Hematopoietic multipotent progenitor cell treated with erythropoietin and hydrocortisone succinate and interleukin-3 and kit ligand, for 15 days (in vitro differentiated cells): ENCODE measurements at regions not wholly inside any gene's neighbourhood (a gene's known extent, or its start where the extent isn't known, plus 50 kb on each side); places are given as distances from the start of the nearest gene placed in this dataset.
"Not testable (repeated sequence)": the region's sequence is repeated elsewhere in the genome, so short reads cannot be mapped to it uniquely, and the experiment has no call there.

Experiments used
- DNase-seq: peaks from one replicate; pipeline ENCODE4 v3.0.0-alpha.2; 2015; ENCODE audit warnings: low spot score

DNA sequence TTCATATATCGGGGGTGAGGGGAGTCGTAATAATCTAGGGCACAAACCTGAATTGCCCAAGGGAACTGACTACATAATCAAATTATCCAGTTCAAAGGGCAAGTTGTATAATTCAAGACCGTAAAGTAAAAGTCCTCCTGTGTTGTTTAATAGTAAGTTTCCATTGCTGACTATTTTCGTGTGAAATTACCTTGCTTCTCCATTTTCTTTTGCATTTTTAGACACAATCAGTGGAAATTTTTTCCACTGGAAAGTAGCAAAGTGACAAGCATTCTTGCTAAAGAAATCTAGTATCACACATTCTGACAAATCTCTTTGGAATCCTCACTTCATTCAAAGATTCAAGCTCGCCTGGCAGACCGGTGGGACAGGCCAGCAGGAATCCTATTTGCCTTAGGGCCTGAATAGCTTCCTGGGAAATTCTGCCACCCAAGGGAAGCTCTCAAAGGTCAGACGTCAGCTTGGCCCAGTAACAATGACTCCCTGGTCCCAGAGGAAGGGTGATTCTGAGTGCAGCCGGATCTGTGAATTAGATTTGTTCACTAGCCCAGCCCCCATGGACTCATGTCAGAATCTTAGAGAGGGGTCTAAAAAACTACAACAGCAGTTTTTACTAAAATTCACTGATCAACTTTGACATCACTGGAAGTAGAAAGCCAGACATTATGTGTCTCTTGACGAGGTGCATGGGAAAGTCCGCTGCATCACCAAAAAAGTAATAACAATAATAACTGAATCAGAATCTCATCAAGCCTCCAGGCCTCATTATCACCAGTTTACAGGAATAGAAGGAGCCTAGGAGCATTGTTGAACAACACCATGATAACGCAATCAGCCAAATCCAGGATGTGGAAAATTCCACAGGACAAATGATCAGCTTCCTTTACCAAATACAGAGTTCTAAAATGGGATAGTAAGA, 161.0 kb downstream of the SKIDA1 start:
- no peak for DNase-seq

DNA sequence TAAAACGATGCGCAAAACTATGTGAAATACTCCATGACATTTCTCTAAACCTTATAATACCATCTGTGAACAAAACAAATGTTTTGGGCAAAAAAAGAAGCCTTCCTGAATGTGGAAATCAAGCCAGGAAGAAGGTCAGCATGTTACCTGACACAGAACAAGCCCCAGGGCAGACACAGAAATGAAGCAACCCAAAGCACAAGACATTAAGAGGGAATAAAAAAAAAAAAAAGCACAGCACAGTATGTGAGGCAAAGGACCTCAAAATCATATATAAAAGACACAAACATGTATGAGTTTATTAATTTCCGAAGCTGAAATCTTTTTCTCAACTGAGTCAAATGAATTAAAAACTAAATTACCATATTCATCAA, 161.8 kb downstream of the SKIDA1 start:
- no peak for DNase-seq

DNA sequence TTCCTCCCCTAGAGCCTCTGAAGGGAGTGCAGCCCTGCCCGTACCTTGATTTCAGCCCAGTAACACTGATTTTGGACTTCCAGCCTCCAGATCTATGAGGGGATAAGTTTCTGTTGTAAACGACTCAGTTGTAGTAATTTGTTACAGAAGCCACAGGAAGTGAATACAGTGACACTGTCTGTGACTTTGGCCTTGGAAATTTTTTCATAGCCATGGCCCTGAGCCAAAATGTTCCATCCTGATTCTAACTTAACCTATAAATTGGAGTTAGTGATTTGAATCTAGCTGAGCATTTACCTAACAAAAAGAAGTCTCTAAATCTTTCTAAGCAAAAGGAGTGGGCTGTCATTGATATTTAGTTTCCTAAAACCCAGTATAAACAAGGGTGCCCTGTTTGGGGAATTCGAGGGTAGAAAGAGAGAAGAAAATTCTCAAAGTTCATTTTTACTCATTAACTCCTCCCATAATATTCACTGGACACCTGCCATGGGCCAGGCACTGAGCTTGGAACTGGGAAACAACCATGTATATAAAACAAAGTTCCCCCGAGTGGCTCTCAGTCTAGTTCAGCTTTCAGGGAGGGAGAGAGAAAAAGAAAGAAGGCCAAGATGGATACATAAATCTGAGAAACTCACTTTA, 162.3 kb downstream of the SKIDA1 start:
- no peak for DNase-seq

DNA sequence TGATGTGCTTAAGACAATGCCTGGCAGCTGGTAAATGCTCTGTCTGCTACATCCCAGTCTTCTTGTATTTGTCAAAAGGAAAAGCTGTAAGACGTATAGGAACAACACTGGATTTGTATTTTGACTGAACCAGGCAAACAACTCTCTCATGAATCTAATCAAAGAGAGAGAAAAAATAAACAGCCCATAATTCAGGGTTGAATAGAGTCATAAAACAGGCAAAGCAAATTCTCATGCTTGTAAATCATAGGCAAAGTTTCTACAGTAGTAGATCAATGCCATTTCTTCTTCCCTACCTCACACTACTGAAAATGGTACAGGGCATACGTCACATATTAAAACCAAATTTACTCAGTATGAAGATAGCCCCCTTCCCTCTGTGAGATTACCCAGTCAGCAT, 166.3 kb downstream of the SKIDA1 start:
- DNase-seq = no peak

DNA sequence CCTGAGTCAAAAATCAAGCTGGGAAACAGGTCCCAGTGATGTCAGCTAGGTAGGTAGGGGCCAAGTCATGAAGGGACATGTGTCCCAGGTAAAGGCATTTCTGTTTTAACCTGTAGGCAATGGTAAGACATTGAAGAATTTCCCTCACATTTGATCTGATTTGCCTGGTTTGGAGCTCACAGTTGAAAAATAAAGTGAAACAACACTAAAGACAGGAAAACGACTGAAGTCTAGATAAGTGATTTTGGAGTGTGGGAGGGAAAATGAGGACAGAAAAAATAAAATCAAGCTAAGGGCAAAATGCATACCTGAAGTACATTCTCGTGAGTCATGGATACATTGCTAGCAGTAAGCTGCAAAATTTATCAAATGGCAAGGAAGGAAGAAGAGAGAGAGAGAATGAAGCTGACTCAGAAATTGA, 169.9 kb downstream of the SKIDA1 start:
- no peak for DNase-seq

DNA sequence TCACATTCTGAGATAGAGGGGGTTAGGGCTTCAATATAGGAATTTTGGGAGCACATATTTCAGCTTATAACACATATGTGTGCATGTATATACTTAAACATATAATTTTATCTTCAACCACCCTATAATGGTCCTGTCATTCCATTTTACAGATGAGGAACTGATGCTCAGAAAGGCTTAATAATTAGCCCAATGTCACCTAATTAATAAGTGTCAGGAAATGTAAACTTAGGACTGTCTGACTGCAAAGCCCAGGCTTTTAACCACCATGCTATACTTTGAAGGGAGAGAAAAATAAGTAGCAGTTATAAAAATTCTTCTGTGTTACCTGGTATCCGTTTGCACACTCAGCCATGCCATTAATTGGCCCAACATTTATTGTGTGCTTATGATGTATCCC, 172.6 kb downstream of the SKIDA1 start:
- DNase-seq = no peak

DNA sequence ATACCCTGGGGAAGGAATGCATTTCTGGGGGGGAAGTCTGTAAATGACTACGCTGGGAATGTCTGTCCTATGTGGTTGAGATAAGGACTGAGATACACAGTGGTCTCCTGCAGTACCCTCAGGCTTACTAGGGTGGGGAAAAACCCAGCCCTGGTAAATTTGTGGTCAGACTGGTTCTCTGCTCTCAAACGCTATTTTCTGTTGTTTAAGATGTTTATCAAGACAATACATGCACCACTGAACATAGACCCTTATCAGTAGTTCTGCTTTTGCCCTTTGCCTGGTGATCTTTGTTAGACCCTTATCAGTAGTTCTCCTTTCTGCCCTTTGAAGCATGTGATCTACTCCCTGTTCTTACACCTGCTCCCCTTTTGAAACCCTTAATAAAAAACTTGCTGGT, 173.9 kb downstream of the SKIDA1 start:
- DNase-seq = not testable (repeated sequence)

DNA sequence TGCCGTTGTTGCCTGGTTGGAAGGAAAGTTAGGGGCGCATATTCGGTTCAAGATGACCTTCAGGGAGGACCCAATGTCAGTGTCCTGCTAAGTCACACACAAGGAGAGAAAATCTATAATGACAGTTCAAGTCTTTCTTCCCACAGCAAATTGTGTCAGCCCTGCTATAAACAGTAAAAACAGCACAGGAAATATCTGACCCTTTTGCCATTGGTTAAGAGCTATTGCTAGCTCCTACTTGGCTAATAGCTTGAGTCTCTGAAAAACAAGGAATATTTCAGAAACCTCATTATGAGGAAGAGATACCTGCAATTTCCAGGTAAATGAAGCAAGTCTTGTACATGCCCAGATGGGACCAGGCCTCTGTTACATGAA, 175.6 kb downstream of the SKIDA1 start:
- DNase-seq = no peak

DNA sequence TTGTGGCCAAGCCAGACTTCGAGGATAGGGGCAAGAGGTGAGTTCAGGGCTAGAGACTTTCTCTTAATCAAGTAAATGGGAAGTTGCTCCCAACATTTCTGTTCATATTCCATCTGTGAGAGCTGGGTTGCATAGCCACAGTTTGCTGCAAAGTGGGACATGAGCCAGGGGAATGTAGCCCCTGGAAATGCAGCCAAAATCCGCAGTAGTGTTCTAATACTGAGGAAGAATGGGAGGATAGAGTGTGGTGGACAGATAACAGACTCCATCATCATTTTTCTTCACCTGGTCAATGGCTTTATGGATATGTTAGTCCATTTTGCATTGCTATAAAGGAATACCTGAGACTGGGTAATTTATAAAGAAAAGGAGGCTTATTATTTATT, 177.7 kb downstream of the SKIDA1 start:
- DNase-seq = no peak

DNA sequence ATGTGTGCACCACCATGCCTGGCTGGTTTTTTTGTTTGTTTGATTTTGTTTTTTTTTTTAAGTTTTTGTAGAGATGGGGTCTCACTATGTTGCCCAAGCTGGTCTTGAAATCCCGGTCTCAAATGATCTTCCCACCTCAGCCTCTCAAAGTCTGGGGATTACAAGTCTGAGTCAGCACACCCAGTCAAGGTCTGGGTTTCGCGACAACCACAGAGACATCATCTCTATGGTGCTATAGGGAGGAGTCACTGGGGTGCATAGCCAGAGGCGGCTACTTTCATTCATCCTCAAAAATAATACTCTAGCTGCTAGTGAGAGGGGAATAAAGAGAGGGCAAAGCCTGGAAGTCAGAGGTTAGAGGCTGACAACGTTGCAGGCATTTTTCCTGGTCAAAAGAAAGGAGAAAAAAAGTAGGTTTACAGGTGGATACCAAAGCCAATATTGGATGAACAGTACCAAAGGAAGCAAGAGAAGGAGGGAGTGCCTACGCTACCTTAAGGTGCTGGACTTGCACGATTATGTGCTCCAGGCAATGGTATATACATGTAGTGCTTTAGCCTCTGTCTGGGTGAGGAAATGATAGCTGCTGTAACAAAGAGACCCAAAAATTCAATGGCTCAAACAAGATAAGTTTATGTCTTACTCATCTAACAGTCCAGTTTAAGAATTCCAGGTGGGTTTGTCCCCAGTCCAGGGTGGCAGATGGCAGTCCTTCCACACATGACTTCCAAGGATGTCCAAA, 178.3 kb downstream of the SKIDA1 start:
- DNase-seq = no peak

DNA sequence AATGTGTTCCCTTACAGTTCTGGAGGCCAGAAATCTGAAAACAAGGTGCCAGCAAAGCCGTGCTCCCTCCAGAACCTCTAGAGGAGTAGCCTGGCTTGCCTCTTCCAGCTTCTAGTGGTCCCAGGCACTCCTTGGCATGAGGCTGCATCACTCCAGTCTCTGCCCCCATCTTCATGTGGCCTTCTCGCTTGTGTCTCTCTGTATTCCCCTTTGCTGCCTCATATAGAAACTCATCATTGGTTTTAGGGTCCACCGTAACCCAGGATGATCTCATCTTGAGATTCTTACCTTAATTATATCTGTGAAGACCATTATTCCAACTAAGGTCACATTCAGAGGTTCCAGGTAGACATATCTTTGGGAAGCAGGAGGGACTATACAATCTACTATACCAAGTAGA, 182.4 kb downstream of the SKIDA1 start:
- no peak for DNase-seq

DNA sequence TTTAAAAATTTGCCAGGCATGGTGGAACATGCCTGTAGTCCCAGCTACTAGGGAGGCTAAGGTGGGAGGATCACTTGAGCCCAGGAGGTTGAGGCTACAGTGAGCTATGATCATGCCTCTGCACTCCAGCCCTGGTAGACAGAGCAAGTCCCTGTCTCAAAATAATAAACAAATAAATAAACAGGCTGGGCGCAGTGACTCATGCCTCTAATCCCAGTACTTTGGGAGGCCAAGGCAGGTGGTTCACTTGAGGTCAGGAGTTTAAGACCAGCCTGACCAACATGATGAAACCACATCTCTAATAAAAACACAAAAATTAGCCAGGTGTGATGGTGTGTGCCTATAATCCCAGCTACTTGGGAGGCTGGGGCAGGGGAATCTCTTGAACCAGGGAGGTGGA, 183.0 kb downstream of the SKIDA1 start:
- DNase-seq = not testable (repeated sequence)

DNA sequence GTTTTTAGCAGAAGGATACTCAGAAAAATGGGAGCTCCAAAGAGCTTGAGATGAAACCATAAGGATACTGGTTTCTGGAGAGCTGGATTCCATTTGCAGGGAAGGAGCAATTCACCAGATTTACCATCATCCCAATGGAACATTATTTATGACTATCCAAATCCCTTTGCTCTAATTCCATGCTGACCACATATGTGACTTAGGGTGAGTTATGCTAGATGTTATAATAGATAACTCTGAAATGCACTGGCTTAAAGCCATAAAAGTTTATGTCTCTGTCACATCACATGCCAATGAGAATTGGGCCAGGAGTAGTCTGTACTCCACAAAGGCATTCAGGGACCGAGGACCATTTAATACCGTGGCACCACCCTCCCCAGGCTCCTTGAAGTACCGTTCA, 185.2 kb downstream of the SKIDA1 start:
- no peak for DNase-seq

DNA sequence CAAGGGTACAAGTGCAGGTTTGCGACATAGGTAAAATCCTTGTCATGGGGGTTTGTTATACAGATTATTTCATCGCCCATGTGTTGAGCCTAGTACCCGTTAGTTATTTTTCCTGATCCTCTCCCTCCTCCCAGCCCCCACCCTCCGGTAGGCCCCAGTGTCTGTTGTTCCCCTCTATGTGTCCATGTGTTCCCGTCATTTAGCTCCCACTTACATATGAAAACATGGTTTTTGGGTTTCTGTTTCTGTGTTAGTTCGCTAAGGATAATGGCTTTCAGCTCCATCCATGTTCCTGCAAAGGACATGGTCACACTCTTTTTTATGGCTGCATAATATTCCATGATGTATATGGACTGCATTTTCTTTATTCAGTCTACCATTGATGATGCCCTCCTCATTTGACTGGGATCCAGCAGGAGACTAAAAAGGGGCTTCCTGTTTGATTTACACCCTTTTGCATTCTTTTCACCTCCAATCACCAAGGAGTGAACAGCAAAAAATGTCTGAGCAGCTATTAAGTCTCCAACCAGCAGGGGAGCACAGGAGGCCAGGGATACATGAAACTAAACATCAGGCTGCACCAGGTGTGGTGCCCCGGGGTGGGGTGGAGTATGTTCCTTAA, 188.2 kb downstream of the SKIDA1 start:
- DNase-seq = no peak

DNA sequence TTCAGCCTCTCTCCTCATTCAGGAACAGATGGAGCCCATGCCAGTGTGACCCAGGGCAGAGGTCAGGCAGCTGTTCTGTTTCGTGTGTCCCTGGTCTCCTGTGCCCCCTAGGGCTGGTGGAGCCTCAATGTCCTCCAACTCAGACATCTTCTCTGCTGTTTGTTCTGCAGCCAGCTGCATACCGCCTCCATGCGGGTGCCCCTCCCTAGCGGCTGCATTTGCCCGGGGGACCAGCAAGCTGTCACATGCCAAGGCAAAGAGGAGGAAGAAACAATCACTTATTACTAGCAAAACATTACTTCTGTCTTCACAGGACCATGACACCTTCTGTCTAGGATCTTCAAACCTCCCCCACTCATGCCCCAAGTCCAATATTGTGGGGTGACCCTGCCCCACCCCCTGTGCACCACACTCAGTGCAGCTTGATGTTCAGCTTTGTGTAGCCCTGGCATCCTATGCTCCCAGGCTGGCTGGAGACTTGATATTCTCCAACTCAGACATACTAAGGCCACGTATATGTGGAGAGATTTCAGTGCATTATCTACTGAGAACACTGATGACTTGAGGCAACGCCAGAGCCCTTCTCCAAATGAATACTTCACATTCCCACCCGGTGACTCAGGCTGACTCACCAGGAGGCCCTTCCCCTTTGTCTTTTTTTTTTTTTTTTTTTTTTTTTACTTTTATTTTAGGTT, 188.9 kb downstream of the SKIDA1 start:
- DNase-seq = no peak

DNA sequence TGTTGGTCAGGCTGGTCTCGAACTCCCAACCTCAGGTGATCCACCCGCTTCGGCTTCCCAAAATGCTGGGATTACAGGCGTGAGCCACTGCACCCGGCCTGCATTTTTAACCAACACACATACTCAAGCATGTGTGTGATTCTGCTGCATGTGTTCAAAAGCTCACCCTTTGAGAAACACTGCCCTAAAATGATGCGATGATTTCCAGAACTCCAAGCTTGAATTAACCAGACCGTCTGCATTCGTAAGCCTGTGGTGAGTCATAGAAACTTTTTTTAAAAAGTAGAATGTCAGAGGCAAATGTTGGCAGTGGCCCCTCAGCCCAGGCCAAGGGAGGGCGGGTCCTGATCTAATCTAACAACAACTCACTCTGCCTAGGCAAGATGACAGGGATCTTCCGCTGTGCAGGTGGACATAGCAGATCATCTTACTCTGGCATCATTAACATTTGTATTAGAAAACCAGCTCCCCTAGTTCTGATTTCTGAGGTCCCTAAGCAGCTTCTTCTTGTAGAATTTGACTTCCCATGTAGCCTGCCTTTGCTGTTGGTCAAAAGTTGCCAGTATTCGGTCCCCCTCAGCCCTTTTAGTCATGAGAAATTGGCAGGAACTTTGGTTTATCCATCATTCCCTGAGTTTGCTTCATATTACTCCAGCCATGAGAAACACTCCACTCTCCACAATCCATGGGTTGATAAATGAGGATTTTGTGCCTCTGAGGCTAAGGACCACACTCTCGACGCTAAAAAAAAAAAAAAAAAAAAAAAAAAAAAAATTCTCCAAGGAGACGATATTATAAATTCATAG, 190.4 kb downstream of the SKIDA1 start:
- no peak for DNase-seq

DNA sequence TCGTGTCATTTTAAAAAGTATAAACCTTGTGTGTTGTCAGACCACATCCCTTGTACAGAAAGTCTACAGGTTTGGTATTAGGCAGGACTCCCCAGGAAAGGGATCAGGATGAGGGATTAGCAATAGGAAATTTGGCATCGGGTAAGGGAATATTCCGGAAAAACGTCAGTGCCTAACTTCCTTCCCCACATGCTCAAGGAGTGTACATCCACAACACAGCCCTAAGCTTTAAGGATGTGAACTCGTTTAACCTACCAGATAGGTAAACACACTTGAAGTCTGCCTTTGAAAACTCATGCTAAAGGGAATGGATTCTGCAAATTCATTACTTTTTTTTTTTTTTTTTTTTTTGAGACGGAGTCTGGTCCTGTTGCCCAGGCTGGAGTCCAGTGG, 194.9 kb downstream of the SKIDA1 start:
- DNase-seq = no peak

DNA sequence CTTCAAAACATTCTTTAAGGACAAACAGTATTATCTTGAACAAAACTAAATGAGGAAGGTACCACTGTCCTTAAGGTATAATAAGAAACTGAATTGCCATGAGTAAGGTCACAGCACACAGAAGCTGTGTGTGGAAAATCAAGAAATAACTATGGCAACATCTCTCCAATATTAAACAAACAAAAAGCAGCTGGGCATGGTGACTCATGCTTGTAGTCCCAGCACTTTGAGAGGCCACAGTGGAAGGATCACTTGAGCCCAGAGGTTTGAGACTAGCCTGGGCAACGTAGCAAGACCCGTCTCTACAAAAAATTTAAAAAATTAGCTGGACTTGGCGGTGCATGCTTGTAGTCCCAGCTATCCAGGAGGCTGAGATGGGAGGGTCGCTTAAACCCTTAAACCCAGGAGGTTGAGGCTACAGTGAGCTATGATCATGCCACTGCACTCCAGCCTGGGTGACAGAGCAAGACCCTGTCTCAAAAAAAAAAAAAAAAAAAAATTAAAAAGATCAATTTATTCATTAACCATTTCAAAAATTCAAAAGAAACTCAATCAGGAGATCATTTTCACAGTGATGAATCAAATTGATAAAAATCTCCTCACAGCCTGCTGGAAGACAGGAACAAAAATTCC, 195.4 kb downstream of the SKIDA1 start:
- DNase-seq = no peak

DNA sequence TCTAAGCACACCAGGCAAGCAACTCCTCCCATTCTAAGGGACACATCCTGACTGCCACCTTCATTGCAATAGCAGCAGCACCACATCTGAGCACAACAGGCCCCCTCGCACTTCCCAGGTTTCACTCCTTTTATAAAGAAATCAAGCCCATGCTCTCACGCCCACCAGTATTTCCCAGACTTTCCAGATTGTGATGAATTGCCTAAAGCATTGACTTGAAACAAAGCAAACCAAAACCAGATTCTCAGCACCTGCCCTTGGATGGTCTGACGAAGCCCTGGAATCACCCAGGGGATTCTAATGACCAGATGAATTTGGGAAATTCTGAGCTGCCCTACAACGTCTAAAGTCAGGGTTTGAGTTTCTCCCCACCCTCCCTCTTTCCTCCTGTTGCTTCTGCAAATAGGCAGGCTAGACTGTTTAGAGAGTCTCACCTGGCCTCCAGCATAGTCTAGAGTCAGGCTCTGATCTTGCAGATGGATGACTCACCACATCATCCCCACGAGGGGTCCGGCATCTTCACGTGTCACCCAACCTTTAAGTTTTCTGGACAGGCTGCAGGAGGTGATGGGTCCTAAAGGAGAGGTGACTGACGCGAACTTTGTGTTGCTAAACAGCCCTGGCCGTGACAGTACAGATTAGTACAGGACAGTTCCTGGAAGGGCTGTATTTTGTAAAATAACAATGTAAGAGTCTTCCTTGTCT, 198.0 kb downstream of the SKIDA1 start:
- no peak for DNase-seq
